ENCODE measurements at regions not wholly inside any gene's neighbourhood (a gene's known extent, or its start where the extent isn't known, plus 50 kb on each side); places are given as distances from the start of the nearest gene placed in this dataset.

- Histone ChIP-seq H3K9ac (ENCODE audit: insufficient read depth in 1 of 2, low read length in 2 of 2) (no peak overlapping the region), H3K36me3 (ENCODE audit: control insufficient read depth in 4 of 4, insufficient read depth in 4 of 4, low read length in 4 of 4) (peaks cover 0 to 41% (median 14%) of the 10 kb centered on the region in 4 donors), H3K4me3 (no peak overlapping the region), H3K27ac (ENCODE audit: low read depth in 1 of 2, low read length in 1 of 2) (peak overlapping the region in 1 of 2 donors; percentile 15), H3K9me3 (ENCODE audit: control insufficient read depth in 4 of 4, insufficient read depth in 3 of 4, low read length in 3 of 4) (no peaks in the 10 kb centered on the region), H3K27me3 (ENCODE audit: control insufficient read depth in 3 of 3, insufficient read depth in 3 of 3, low read length in 2 of 3) (no peaks in the 10 kb centered on the region), H3K4me1 (ENCODE audit: control insufficient read depth in 5 of 5, insufficient read depth in 5 of 5, low read length in 5 of 5) (peaks cover 0 to 28% (median 0%) of the 10 kb centered on the region in 5 donors)
- ATAC-seq (ENCODE audit: insufficient read depth, low FRiP score) = no peak
- WGBS, 2 donors = 65 to 75% methylated on average over 21 of the region's 21 CpGs
- no peak for TF ChIP-seq CTCF (IDR thresholded peaks at IDR 0.05; ENCODE audit: control extremely low read depth, extremely low read depth)
- no peak for DNase-seq
Measured at GRCh38 chr7:130884437-130885417, 150.7 kb upstream of the KLF14 start.

DNA sequence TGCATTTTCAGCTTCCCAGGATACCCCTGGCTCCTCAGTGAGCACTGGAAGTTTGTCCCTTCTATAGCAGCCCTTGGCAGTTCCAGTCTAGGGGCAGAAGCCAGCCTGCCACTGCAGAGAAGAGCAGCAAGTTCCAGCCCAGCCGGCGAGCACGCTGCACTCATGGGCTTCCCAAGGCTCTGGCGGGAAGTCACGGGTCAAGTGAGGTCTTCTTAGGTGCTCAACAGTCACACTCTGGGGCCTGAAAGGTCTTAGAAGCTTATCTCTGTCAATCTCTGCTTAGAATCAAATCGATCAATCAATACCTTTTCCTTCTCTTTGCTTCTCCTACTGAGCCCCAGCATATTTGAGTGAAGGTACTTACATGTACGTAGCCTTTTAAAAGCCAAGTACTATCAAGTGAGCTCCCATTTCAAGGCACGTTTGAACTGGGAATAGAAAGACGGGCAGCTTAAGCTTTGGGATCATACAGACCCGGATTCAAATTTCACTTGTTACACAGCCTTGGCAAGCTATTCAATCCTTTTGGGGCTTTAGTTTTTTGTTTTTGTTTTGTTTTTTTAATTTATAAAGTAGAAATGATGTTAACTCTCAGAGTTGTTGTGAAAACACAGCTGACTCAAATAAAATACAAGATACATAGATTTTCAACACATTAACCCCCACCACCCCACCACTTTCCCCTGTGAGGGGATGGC lies 152.6 kb upstream of the KLF14 start:
- DNase-seq (no peak), ATAC-seq (ENCODE audit: insufficient read depth, low FRiP score) (no peak)
- peaks cover 0 to 24% (median 0%) of the 10 kb centered on the region in 5 donors for H3K4me1 ChIP-seq (ENCODE audit: control insufficient read depth in 5 of 5, insufficient read depth in 5 of 5, low read length in 5 of 5)
- 68 to 83% methylated on average over 10 of the region's 10 CpGs for WGBS, 2 donors
- no peaks in the 10 kb centered on the region for H3K9me3 ChIP-seq (ENCODE audit: control insufficient read depth in 4 of 4, insufficient read depth in 3 of 4, low read length in 3 of 4)
- H3K9ac ChIP-seq (ENCODE audit: insufficient read depth in 1 of 2, low read length in 2 of 2) = no peak overlapping the region
- peak overlapping the region; percentile 35 to 61 for H3K27ac ChIP-seq (ENCODE audit: low read depth in 1 of 2, low read length in 1 of 2)
- TF ChIP-seq CTCF (IDR thresholded peaks at IDR 0.05; ENCODE audit: control extremely low read depth, extremely low read depth) = no peak
- peaks cover 0 to 40% (median 14%) of the 10 kb centered on the region in 4 donors for H3K36me3 ChIP-seq (ENCODE audit: control insufficient read depth in 4 of 4, insufficient read depth in 4 of 4, low read length in 4 of 4)
- no peaks in the 10 kb centered on the region for H3K27me3 ChIP-seq (ENCODE audit: control insufficient read depth in 3 of 3, insufficient read depth in 3 of 3, low read length in 2 of 3)
- H3K4me3 ChIP-seq = no peak overlapping the region

- H3K9me3 ChIP-seq (ENCODE audit: control insufficient read depth in 4 of 4, insufficient read depth in 3 of 4, low read length in 3 of 4) = no peaks in the 10 kb centered on the region
- H3K27ac ChIP-seq (ENCODE audit: low read depth in 1 of 2, low read length in 1 of 2) = peak overlapping the region; percentile 35 to 52
- peaks cover 0 to 24% (median 0%) of the 10 kb centered on the region in 5 donors for H3K4me1 ChIP-seq (ENCODE audit: control insufficient read depth in 5 of 5, insufficient read depth in 5 of 5, low read length in 5 of 5)
- H3K36me3 ChIP-seq (ENCODE audit: control insufficient read depth in 4 of 4, insufficient read depth in 4 of 4, low read length in 4 of 4) = peaks cover 0 to 37% (median 11%) of the 10 kb centered on the region in 4 donors
- ATAC-seq (ENCODE audit: insufficient read depth, low FRiP score) (no peak), DNase-seq (no peak)
- no peak overlapping the region for H3K4me3 ChIP-seq
- TF ChIP-seq CTCF (IDR thresholded peaks at IDR 0.05; ENCODE audit: control extremely low read depth, extremely low read depth) = no peak
- H3K9ac ChIP-seq (ENCODE audit: insufficient read depth in 1 of 2, low read length in 2 of 2) = no peak overlapping the region
- H3K27me3 ChIP-seq (ENCODE audit: control insufficient read depth in 3 of 3, insufficient read depth in 3 of 3, low read length in 2 of 3) = no peaks in the 10 kb centered on the region
- 52 to 70% methylated on average over 12 of the region's 12 CpGs for WGBS, 2 donors
Measured at GRCh38 chr7:130887182-130887956, 153.4 kb upstream of the KLF14 start.
